ENCODE measurements at regions not wholly inside any gene's neighbourhood (a gene's known extent, or its start where the extent isn't known, plus 50 kb on each side); places are given as distances from the start of the nearest gene placed in this dataset.
A peak's percentile ranks its signal among the peaks of the same experiment; 100 is the strongest.
"Not testable (repeated sequence)": the region's sequence is repeated elsewhere in the genome, so short reads cannot be mapped to it uniquely, and the experiment has no call there.

DNA sequence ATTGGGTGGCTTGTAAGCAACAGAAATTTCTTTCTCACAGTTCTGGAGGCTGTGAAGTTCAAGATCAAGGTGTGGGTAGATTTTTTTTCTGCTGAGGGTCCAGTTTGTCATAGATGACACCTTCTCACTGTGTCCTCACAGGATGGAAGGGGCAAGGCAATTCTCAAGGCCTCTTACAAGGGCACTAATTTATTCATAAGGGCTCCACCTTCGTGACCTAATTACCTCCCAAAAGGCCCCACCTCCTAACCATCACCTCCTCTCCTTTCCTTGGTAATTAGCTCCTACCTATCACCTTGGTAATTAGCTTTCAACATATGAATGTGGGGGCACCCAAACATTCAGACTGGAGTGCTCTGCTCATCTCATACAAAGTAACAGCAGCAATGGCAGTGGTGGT lies 92.3 kb upstream of the CD44 start:
- TF ChIP-seq GATA1 (IDR thresholded peaks at IDR 0.05; ENCODE audit: low read depth, low read length), result no peak
- DNase-seq, result no peak

DNA sequence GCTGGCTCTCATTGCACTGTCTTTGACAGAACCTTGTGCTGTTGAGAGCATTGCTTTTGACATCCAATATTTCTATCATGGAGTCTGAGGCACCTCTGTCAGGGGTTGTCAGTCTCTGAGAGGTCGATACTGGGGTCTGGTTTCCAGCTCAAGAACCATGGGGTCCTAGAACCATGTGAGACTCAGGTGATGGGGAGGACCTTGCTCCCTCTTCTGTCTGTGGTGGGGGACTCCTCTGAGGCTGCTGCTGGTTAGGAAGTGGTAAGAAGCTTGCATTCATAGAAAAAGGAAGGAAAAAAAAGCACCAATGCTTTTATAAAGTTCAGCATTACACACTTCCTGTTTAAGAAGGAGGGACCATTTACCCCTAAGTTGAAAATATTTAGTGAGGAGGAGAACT lies 91.8 kb upstream of the CD44 start:
- TF ChIP-seq POLR2A (IDR thresholded peaks at IDR 0.05; ENCODE audit: low read length) (no peak), GATA1 (IDR thresholded peaks at IDR 0.05; ENCODE audit: low read depth, low read length) (no peak)
- no peak for DNase-seq

DNA sequence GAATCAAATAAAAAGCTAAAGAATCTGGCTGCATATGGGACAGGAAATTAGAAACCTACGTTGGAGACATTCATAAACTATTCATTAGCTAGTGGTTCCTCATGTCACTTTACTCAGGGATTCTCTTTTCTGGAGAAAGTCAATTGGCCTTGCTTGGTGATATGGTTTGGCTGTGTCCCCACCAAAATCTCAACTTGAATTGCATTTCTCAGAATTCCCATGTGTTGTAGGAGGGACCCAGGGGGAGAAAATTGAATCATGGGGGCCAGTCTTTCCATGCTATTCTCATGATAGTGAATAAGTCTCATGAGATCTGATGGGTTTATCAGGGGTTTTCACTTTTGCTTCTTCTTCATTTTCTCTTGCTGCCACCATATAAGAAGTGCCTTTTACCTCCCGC lies 91.2 kb upstream of the CD44 start:
- no peak for DNase-seq
- TF ChIP-seq GATA1 (IDR thresholded peaks at IDR 0.05; ENCODE audit: low read depth, low read length) (no peak), POLR2A (IDR thresholded peaks at IDR 0.05; ENCODE audit: low read length) (no peak)

DNA sequence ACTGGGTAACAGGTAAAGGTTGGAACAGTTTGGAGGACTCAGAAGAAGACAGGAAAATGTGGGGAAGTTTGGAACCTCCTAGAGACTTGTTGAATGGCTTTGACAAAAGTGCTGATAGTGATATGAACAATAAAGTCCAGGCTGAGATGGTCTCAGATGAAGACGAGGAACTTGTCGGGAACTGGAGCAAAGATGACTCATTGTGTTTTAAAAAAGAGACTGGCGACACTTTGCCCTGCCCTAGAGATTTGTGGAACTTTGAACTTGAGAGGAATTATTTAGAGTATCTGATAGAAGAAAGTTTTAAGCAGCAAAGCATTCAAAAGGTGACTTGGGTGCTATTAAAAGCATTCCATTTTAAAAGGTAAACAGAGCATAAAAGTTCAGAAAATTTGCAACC lies 90.6 kb upstream of the CD44 start:
- not testable (repeated sequence) for DNase-seq

DNA sequence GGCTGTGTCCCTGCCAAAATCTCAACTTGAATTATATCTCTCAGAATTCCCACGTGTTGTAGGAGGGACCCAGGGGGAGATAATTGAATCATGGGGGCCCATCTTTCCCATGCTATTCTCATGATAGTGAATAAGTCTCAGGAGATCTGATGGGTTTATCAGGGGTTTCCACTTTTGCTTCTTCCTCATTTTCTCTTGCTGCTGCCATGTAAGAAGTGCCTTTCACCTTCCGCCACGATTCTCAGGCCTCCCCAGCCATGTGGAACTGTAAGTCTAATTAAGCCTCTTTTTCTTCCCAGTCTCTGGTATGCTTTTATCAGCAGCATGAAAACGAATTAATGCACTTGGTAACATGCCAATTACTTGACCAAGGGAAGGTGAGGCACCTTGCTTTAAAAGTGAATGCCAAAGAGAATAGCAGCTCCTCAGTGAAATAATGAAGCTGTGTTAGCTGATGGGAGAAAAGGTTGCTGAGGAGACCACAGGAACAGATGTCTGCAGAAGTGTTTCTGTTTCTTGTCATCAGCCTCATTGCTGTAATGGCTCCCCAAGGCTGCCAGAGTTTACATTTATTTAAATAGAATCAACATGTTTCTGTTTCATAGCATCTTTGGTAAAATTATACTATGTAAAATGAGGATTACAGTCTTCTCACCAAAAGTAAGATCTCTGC lies 89.0 kb upstream of the CD44 start:
- TF ChIP-seq GATA1 (IDR thresholded peaks at IDR 0.05; ENCODE audit: low read depth, low read length) (no peak), POLR2A (IDR thresholded peaks at IDR 0.05; ENCODE audit: low read length) (no peak)
- DNase-seq, result no peak

DNA sequence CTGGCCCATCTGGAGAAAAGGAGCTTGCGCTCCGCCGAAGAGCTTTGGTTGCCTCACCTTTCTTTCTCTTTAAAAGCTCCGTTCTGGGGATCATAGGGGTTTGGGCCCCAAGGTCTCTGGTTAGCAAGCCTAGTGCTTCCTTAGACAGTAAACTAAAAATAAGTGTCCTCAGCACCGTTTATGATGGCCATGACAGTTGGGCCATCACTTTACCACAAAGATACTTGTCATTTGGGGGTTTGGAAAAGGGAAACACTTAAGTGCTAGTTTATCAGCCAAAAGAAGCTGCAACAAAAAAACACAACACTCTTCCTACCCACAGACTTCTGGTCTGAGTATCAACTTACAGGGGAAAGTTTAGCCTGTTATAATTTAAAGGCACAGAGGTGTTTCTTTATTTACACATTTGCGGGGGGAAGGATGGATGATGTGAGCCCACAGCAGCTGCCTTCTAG lies 88.4 kb upstream of the CD44 start:
- no peak for DNase-seq

DNA sequence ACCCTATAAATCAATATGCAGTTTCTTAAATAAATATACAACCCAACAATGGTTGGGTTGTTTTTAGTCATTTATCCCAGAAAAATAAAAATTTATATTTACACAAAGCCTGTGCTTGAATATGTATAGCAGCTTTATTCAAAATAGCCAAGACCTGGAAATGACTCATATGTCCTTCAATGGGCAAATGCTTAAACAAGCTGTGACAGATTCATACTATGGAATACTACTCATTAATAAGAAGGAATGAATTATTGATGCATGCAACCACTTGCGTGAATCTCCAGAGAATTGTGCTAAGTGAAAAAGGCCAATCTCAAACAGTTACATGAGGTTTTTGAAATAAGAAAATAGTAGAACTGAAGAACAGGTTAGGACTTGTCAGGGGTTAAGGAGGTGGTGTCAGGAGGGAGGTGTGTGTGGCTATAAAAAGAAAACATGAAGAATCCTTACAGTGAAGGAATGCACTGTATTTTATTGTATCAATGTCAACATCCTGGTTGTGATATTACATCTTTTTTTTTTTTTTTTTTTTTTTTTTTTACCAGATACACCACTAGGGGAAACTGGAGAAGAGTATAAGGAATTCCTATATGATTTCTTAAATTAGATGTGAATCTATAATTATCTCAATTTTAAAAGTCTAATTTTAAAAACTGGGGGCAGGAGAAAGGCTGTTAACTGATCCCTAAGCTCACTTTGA lies 82.4 kb upstream of the CD44 start:
- DNase-seq, result no peak
- TF ChIP-seq POLR2A (IDR thresholded peaks at IDR 0.05; ENCODE audit: low read length) (no peak), GATA1 (IDR thresholded peaks at IDR 0.05; ENCODE audit: low read depth, low read length) (no peak)

More for the DNA sequence above, 88.4 kb upstream of the CD44 start:
- TF ChIP-seq POLR2A (IDR thresholded peaks at IDR 0.05; ENCODE audit: low read length) (no peak), GATA1 (IDR thresholded peaks at IDR 0.05; ENCODE audit: low read depth, low read length) (no peak)

DNA sequence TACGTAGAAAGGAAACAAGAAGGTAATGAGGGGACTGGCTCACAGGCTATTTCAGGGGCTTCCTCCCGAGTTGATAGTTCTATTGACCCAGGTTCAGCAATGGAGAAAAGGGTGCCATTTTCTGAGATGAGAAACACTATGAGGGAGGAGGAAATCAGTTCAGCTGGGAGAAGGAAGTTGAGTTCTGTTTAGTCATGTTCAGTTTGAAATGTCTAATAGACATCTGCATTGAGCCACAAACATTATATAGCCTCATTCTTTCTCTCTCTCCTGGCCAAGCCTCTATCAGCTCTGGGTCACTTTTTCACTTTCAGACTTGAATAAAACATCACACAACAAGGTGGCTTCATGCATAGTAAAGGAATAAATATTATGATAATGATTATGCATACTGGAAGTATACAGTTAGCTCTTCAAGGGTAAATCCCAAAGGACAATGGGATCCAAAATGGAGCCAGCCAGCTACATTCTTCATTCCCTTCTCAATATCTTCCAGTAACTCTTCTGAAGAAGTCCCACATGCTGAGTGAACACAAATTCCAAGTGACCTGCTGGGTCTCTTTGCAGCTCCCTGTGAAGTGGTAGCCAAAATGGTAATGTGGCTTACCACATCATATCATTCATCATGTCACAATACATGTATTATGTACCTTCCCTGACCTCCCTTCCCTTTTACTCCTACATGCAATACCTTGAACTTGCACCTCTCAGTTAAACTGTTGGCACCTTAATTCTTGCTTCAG lies 80.9 kb upstream of the CD44 start:
- no peak for DNase-seq
- TF ChIP-seq GATA1 (IDR thresholded peaks at IDR 0.05; ENCODE audit: low read depth, low read length) (no peak), POLR2A (IDR thresholded peaks at IDR 0.05; ENCODE audit: low read length) (no peak)

DNA sequence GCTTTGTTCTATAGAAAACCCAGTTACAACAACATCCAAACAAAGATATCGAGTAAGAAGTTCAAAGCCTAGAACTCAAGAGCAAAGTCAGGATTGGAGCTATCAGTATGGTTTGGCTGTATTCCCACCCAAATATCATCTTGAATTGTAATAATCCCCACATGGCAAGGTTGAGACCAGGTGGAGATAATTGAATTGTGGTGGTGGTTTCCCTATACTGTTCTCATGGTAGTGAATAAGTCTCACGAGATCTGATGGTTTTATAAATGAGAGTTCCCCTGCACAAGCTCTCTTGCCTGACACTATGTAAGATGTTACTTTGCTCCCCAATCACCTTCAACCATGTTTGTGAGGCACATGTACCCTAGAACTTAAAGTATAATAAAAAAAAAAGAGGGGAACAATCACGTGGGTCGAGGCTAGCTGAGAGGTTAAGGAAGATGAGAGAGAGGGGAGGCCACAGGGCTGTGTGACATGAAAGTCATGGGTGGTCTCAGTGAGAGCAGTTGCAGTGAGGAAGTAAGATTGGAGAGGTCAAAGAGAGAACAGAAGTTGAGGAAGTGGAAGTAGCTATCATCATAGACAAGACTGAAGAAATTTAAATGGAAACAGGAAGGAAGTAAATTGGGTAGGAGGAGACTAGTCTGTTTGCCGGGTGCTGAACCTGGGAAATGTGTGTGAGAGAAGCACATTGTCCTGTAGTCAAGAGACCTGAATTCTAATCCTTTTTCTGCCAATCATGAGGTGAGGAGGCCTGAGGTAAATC lies 80.1 kb upstream of the CD44 start:
- no peak for DNase-seq
- no peak for TF ChIP-seq POLR2A (IDR thresholded peaks at IDR 0.05; ENCODE audit: low read length)

DNA sequence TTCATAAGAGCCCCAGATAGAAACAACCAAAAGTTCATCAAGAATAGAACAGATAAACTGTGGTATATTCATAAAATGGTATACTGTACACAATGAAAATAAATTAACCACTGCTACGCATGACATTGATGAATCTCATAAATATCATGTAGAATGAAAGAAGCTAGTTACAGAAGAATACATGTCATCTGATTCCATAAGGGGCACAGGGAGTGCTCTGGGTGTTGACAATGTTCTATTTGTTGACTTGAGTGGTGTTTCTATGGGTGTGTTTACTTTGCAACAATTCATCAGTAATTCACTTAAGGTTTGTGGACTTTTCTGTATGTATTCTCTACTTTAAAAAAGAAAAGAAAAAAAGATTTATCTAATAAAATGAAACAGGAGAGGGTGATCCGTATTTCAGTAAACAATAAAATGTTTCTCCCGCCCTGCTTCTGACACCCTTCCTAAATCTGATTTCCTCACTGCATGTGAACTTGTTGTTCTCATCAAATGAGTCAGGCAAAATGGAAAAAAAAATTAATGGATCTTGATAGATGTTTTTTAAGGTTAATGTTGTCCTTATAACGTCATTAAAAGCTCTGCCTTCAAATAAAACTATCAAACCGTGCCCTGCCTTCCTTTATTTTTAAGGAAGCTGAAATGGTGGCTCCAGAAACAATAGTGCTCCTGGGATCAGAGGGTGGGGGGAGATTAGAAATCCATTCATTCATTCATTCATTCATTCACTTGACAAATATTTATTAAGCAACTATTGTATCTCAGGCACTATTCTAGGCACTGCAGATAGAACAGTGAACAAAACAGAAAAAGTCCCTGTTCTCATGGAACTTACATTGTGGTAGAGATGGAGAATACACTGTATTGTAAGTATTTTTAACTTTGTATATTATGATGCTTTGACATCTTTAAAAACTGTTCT lies 77.2 kb upstream of the CD44 start:
- TF ChIP-seq GATA1 (IDR thresholded peaks at IDR 0.05; ENCODE audit: low read depth, low read length) (no peak), POLR2A (IDR thresholded peaks at IDR 0.05; ENCODE audit: low read length) (no peak)
- no peak for DNase-seq

DNA sequence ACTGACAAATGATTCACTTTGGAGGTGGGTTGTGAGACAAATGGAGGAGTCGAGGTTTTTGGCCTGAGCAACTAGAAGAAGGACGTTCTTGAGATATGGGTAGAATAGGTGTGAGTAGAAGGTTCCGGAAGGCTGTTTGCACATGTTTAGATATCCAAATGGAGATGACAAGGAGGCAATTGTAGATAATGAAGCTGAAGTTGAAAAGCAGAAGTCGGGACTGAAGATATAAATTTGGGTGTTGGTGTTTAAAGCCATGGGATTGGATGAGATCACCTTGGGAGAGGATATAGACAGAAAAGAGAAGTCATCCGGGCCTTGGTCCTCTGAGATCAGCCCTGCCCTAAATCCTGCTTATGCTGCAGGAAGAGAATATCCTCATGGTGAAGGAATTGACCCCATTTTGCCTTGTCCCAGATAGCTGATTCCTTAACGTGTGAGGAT lies 75.5 kb upstream of the CD44 start:
- TF ChIP-seq GATA1 (IDR thresholded peaks at IDR 0.05; ENCODE audit: low read depth, low read length) (no peak), POLR2A (IDR thresholded peaks at IDR 0.05; ENCODE audit: low read length) (no peak)
- peak in 1 of 2 experiments; percentile 13 for DNase-seq

DNA sequence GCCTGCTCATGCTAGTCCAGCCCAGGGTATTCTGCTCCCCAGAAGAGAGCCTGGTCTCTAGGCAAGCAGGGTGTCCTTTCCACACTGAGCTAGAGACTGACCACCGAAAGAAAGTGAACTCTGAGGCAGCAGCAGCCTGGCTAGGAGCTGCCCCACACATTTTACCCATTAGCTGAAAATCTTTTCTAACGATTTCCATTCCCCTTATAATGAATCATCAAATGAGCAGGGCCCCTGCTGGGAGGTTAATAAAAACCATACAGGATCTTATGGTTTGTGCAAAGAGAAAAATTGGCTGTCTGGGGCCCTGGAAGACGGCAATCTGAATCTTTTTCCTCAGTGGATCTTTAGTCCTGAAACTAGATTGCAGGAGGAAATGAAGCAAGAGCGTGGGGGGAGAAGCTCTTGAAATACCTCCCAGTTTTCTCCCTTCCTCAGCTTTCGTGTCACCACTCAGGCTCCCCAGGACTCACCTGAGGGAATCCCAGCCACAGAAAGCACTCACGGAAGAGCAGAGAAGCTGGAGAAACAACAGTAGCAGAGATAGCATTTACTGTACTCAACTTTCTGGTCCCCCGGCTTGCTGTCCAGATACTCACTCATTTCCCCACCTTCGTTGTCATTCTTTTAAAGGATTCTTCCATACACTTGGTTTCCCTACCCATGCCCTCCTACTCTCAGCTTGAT lies 74.7 kb upstream of the CD44 start:
- DNase-seq, result no peak
- no peak for TF ChIP-seq POLR2A (IDR thresholded peaks at IDR 0.05; ENCODE audit: low read length)
- no peak for TF ChIP-seq GATA1 (IDR thresholded peaks at IDR 0.05; ENCODE audit: low read depth, low read length)

DNA sequence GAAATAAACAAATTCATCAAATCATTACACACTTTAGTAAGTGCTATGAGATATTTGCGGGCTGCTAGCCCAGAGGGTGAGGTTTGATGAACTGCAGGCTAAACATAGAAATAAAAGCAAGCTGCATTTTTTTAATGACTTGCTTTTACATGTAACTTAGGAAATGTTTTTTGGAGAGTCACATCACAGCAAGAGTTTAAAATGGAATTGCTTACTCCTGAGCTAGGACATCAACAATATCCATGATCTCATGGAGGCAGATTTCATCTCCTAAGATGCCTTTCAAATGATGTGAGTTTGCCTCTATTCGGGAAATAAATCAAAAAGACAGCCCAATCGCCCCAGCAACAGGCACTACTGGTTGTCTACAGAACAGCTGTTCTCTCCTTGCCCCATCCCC lies 73.4 kb upstream of the CD44 start:
- DNase-seq, result no peak
- TF ChIP-seq POLR2A (IDR thresholded peaks at IDR 0.05; ENCODE audit: low read length) (no peak), GATA1 (IDR thresholded peaks at IDR 0.05; ENCODE audit: low read depth, low read length) (no peak)

Measured in erythroblast (primary cell).